ENCODE measurements at regions not wholly inside any gene's neighbourhood (a gene's known extent, or its start where the extent isn't known, plus 50 kb on each side); places are given as distances from the start of the nearest gene placed in this dataset. TPM values are rescaled to one million over a fixed set of nuclear protein-coding genes. Genes with fewer than 3 reads are reported as not detected.
"Not testable (repeated sequence)": the region's sequence is repeated elsewhere in the genome, so short reads cannot be mapped to it uniquely, and the experiment has no call there.

DNA sequence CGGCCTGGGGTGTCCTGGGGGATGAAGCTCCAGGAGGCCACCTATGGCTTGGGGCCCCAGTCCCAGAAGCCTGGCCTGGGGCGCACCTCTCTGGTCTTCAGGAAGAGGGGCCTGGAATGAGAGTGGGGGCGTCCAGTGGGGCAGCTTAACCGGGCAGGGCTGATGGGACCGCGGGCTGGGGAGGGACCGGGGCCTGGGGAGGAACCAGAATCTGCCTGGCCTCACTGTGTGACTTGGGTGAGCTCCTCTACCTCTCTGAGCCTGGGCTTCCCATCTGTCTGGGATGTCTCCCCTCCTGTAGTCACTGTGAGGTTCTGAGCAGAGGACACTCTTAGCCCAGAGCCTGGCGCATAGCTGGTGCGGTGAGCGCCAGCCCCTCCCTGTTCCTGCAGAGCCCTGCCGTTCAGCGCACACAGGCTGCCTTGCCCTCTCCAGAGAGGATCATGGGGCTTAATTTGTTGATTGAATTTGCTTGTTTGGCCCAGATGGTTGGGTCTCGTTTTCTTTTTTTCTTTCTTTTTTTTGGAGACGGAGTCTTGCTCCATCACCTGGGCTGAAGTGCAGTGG is 378.4 kb upstream of the ZNF722 start:
- not testable (repeated sequence) for H3K36me3 ChIP-seq; DNase-seq (ENCODE audit: low spot score in 2 of 2); H3K4me3 ChIP-seq; H3K4me1 ChIP-seq; H3K27ac ChIP-seq; H3K9me3 ChIP-seq; H3K27me3 ChIP-seq
- 72 to 80% methylated on average over 7 of the region's 14 CpGs for WGBS, 2 donors

GRCh38 chr7:63627590-63628485 is 370.8 kb upstream of the ZNF722 start:
- H3K4me3 ChIP-seq; H3K27ac ChIP-seq; H3K36me3 ChIP-seq; H3K4me1 ChIP-seq; DNase-seq (ENCODE audit: low spot score in 2 of 2); H3K9me3 ChIP-seq; H3K27me3 ChIP-seq: not testable (repeated sequence)
- WGBS, 2 donors, result no CpG with 5 or more reads among the region's 105 CpGs

GRCh38 chr7:63629024-63629423 is 369.6 kb upstream of the ZNF722 start:
- WGBS, 2 donors, result 78 to 86% methylated on average over 5 to 6 of the region's 9 CpGs
- H3K36me3 ChIP-seq; H3K4me1 ChIP-seq; H3K4me3 ChIP-seq; DNase-seq (ENCODE audit: low spot score in 2 of 2); H3K27ac ChIP-seq; H3K9me3 ChIP-seq; H3K27me3 ChIP-seq: not testable (repeated sequence)

DNA sequence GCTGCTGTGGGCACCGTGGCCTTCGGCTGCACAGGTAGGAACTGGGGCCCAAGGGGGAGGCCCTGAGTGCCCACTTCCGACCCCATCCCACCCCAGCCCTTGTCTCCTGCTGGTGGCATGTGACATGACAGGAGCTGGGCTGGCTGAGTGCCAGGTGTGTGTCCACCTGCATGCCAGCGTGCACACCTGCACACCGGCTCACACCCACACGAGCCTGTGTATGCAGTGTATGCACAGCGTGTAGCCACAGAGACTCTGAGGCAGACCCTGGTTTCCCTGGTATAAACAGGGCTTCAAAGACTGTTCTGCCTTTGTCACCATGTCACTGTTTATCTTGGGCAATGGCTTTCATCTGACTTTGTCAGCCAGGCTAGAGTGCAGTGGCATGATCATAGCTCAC is 362.1 kb upstream of the ZNF722 start:
- not testable (repeated sequence) for H3K27ac ChIP-seq; H3K9me3 ChIP-seq; DNase-seq (ENCODE audit: low spot score in 2 of 2); H3K4me1 ChIP-seq; H3K27me3 ChIP-seq; H3K4me3 ChIP-seq; H3K36me3 ChIP-seq
- no CpG with 5 or more reads among the region's 7 CpGs for WGBS, 2 donors

DNA sequence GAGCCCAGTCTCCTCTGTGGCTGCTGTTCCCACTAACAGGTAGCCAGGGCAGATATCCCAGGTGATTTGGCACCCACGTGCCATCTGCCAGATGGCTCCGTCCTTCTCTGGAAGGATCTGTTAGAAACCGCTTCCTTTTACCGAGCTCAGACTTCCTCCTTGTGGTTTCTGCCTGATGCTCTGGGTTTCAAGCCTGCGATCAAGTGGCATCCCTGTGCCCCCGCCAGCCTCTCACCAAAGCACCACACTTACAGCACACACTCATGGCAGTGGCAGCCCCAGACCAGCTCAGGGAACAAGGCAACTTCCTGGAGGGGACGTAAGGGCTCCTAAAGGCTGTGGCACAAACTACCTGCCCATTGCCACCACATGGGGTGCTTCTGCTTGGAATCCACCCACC is 333.1 kb upstream of the ZNF722 start:
- not testable (repeated sequence) for H3K4me3 ChIP-seq; H3K36me3 ChIP-seq; H3K27ac ChIP-seq; H3K4me1 ChIP-seq; DNase-seq (ENCODE audit: low spot score in 2 of 2); H3K27me3 ChIP-seq; H3K9me3 ChIP-seq
- whole genome bisulfite sequencing, 2 donors, result 78% methylated on average over 6 of the region's 7 CpGs; no CpG with 5 or more reads in 1 of the 2 donors

DNA sequence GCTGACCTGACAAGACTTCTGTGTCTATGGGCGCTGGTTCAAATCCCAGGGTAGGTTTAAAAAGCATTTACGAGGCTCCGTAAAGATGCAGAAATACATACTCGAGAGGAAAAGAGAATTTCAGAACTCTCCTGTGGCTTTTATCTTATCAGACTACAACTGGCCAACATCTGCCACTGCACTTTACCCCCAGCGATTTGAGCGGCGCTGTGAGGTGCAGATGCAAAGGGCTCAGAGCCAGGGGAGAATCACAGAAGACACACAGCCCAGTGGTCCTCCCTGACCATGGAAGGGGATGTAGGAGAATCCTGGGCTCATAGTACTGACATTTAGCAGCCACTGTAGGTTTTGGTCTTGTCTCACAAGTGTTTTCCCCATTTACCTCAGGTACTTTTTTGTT is 307.2 kb upstream of the ZNF722 start:
- WGBS, 2 donors, result 80 to 90% methylated on average over 3 to 4 of the region's 7 CpGs
- not testable (repeated sequence) for H3K27ac ChIP-seq; H3K9me3 ChIP-seq; H3K36me3 ChIP-seq; H3K27me3 ChIP-seq; DNase-seq (ENCODE audit: low spot score in 2 of 2); H3K4me3 ChIP-seq; H3K4me1 ChIP-seq

DNA sequence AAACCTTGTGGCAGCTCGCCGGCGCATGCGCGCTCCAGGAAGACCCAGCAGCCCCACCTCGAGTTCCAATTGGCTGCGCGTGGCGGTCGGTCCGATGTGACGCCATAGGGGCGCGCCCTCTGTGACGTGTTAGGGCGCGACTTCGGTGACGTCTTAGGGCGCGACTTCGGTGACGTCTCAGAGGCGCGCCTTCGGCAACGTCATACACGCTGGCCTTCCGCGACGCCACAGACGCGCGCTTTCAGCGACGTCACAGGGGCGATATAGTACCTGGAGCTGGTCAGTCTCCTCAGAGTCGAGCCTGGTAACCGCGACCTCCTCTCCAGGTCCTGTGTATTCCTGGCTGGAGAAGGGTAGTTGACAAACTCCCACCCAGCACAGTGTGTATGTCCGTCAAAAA is 304.4 kb upstream of the ZNF722 start:
- WGBS, 2 donors, result no CpG with 5 or more reads among the region's 41 CpGs
- H3K9me3 ChIP-seq; H3K27me3 ChIP-seq; DNase-seq (ENCODE audit: low spot score in 2 of 2); H3K4me1 ChIP-seq; H3K4me3 ChIP-seq; H3K36me3 ChIP-seq; H3K27ac ChIP-seq: not testable (repeated sequence)

Small RNA genes in the stretch of these regions (small RNA-seq; reads per million reads assigned to genes)
- gene MIR4283-2, result not detected

Data from tibial nerve (tissue), 4 donors.